Activated B cell treated with CpG ODN at 0.5 μM for 24 hours (primary cell): ENCODE measurements at regions not wholly inside any gene's neighbourhood (a gene's known extent, or its start where the extent isn't known, plus 50 kb on each side); places are given as distances from the start of the nearest gene placed in this dataset.
A peak's percentile ranks its signal among the peaks of the same experiment; 100 is the strongest.

Experiments used
- ATAC-seq: fragments of 200-7000 bp; cut with Tn5 transposase; one replicate; pipeline ENCODE4 v1.10.0; 2021; ENCODE audit warnings: low read depth, mild to moderate bottlenecking, moderate library complexity
- CTCF ChIA-PET: fragments of 350-600 bp; sonication (Branson Sonifier 250); formaldehyde crosslinking; loops from one replicate; lab custom pipeline; 2021; ENCODE audit warnings: antibody characterized with exemption; lab: Charles Lee
- POLR2A ChIA-PET: fragments of 350-600 bp; sonication (Branson Sonifier 250); formaldehyde crosslinking; loops from one replicate; lab custom pipeline; 2021; ENCODE audit warnings: antibody characterized with exemption; lab: Charles Lee
- DNase-seq: peaks from one replicate; pipeline ENCODE4 v3.0.0; 2022
- H3K27ac Mint-ChIP-seq: one replicate; pipeline ENCODE4 v1.8.0; 2020; ENCODE audit warnings: mixed read lengths
- H3K27me3 Mint-ChIP-seq: one replicate; pipeline ENCODE4 v1.8.0; 2021; ENCODE audit warnings: mixed read lengths
- H3K36me3 Mint-ChIP-seq: one replicate; pipeline ENCODE4 v1.8.0; 2021; ENCODE audit warnings: low read depth, mixed read lengths
- H3K4me1 Mint-ChIP-seq: one replicate; pipeline ENCODE4 v1.8.0; 2021; ENCODE audit warnings: mixed read lengths
- H3K4me3 Mint-ChIP-seq: one replicate; pipeline ENCODE4 v1.8.0; 2020; ENCODE audit warnings: mild to moderate bottlenecking, mixed read lengths
- H3K9me3 Mint-ChIP-seq: one replicate; pipeline ENCODE4 v1.8.0; 2020; ENCODE audit warnings: mixed read lengths
- intact Hi-C: fragments of 100-400 bp; cut with micrococcal nuclease; formaldehyde crosslinking; loops from one replicate; pipeline ENCODE4 v1.15.1; 2024
- TF ChIP-seq, protein P1 (sequence below): fragments of 200-600 bp; IDR thresholded peaks from one replicate; pipeline ENCODE4 v1.8.0; 2022; ENCODE audit warnings: antibody characterized with exemption, mild to moderate bottlenecking

DNA sequence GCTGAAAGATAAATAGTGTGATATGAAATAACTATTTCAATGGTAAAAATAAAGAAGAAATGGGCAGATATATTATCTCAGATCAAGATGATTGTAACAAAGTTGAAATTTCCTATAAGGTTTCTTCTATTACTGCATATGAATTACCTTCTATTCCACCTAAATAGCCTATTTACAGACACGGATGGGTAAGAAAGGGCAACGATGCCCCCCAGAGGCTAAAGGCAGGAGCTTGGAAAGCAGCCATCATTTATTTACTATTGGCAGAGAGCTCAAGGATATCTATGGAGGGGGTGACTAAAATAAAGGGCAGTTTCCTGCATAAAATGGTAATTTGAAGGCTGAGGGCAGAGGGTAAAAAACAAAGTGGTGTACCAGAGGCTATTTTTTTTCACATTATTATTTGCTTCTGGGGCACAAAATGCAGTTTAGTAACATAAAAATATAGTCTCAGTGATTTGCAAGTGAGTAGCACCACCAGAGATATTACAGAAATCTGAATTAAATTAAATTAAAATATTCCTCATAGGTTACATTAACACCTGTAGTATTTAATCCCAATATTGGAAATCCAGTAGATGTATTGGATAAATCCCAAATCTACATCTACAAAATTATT, 123.1 kb downstream of the BTC start:
- Mint-ChIP-seq H3K9me3 (no peaks in the 10 kb centered on the region), H3K27ac (no peak overlapping the region), H3K36me3 (no peaks in the 10 kb centered on the region), H3K27me3 (peaks cover 6% of the 10 kb centered on the region), H3K4me3 (no peak overlapping the region), H3K4me1 (no peaks in the 10 kb centered on the region)
- POLR2A ChIA-PET, result no interaction called here
- intact Hi-C loops, result loop anchor here (1.0 to 5.0 kb wide), 3 partner anchors 138 to 294 kb away; partner anchors contain the start of gene AREG
- TF ChIP-seq, protein P1, sequence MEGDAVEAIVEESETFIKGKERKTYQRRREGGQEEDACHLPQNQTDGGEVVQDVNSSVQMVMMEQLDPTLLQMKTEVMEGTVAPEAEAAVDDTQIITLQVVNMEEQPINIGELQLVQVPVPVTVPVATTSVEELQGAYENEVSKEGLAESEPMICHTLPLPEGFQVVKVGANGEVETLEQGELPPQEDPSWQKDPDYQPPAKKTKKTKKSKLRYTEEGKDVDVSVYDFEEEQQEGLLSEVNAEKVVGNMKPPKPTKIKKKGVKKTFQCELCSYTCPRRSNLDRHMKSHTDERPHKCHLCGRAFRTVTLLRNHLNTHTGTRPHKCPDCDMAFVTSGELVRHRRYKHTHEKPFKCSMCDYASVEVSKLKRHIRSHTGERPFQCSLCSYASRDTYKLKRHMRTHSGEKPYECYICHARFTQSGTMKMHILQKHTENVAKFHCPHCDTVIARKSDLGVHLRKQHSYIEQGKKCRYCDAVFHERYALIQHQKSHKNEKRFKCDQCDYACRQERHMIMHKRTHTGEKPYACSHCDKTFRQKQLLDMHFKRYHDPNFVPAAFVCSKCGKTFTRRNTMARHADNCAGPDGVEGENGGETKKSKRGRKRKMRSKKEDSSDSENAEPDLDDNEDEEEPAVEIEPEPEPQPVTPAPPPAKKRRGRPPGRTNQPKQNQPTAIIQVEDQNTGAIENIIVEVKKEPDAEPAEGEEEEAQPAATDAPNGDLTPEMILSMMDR, result no peak
- CTCF ChIA-PET, result interaction anchor here (0.6 to 1.0 kb wide), 2 partner anchors 294 to 482 kb away, joined by 5 to 6 read pairs; no protein-coding TSS in a partner anchor
- ATAC-seq (no peak), DNase-seq (no peak)

DNA sequence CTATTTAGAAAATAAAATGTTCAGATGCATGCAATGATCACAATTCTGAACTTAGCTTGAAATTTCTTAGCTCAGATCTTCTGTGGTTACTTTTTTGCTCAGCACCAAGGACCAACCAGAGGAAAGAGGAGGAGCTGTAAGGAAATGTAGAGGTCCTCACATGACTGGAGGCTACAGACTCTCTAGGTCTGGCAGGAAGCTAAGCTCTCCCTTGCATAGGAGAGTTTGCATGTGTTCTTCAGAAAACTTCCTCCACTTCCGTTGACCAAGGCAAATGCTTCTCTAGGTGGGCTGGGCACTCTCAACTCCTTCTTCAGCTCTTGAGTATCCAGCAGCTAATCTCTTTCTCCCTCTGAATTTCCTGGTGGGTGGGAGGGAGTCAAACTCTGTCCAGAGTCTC, 119.6 kb downstream of the BTC start:
- Mint-ChIP-seq H3K4me3 (no peak overlapping the region), H3K36me3 (no peaks in the 10 kb centered on the region), H3K27ac (no peak overlapping the region), H3K9me3 (no peaks in the 10 kb centered on the region), H3K4me1 (no peaks in the 10 kb centered on the region), H3K27me3 (peaks cover 6% of the 10 kb centered on the region)
- POLR2A ChIA-PET, result no interaction called here
- CTCF ChIA-PET, result interaction anchor here (0.6 to 3.3 kb wide), 8 partner anchors 19 to 486 kb away, joined by 3 to 18 read pairs (median 4); no protein-coding TSS in a partner anchor
- ATAC-seq, result no peak
- TF ChIP-seq, protein P1, result no peak
- no peak for DNase-seq
- intact Hi-C loops, result loop anchor here (1.0 to 5.0 kb wide), 6 partner anchors 227 to 485 kb away; partner anchors contain the start of gene AREG

DNA sequence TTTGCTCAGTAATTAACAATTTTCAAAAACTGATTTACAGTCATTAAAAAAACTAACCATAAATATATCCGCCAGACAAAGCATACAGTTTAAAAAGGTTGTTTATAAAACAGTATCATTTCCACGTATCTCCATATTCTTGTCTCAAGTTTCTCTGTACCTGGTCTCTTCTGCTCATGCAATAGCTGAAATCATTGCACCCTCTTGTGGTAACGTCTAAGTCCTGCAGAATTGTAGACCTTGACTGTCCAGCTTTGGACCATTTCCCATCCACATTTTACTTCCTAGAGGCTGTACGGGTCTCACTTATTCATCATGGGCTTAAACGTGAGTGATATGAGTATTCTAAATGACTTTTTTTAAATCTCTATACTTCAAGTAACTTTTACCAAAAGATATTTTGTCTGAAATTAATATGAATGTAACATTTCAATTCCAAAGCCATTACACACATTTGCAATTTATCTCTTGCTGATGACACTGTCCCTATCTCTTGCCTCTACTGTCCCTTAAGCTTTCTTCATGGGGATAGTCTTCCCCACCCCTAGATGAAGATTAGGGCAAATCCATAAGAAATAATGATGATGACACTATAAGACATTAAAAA, 118.5 kb downstream of the BTC start:
- no peaks in the 10 kb centered on the region for H3K36me3 Mint-ChIP-seq
- H3K4me3 Mint-ChIP-seq, result no peak overlapping the region
- peaks cover 2% of the 10 kb centered on the region for H3K9me3 Mint-ChIP-seq
- no peak overlapping the region for H3K27ac Mint-ChIP-seq
- ATAC-seq, result peak; percentile 65
- DNase-seq, result no peak
- intact Hi-C loops, result loop anchor here (1.0 kb wide), 5 partner anchors 298 to 486 kb away; no protein-coding TSS in a partner anchor
- TF ChIP-seq, protein P1, result no peak
- ChIA-PET POLR2A (no interaction called here), CTCF (interaction anchor here (0.6 to 3.3 kb wide), 10 partner anchors 9 to 485 kb away, joined by 3 to 18 read pairs (median 4); no protein-coding TSS in a partner anchor)
- H3K27me3 Mint-ChIP-seq, result peaks cover 9% of the 10 kb centered on the region
- H3K4me1 Mint-ChIP-seq, result no peaks in the 10 kb centered on the region

DNA sequence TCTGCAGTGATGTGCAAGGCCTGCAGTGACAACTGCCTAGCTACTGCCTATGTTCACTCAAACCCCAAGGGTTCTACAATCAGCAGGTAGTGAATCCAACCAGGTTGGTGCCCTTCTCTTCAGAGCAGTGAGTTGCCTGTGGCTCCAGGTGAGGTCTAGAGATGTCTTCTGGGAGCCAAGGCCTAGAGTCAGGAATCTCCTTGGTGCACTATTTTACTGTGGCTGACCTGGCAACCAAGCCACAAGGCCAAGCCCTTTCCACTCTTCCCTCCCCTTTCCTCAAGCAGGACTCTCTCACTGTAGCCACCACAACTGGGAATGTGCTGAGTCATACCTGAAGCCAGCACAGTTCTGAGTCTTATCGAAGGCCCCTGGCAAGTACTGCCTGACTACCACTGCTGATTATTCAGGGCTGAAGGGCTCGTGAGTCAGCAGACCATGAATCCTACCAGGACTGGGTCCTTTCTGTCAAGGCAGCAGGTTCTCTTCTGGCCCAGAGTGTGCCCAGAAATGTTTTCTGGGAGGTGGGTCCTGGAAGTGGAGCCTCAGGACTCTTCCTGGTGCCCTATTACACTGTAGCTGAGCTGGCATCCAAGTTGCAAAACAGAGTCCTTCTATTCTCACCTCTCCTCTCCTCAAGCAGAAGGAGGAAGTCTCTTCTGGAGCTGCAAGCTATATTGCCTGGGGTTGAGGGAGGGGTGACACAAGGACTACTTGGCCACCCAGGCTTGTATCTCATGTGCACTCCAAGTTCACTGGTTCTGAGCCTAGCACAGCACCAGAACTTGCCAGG, 111.6 kb downstream of the BTC start:
- CTCF ChIA-PET, result no interaction called here

More for the DNA sequence above, 111.6 kb downstream of the BTC start:
- TF ChIP-seq, protein P1, result no peak
- ATAC-seq, result no peak
- intact Hi-C loops, result no loop called here
- no peaks in the 10 kb centered on the region for H3K4me1 Mint-ChIP-seq
- H3K27me3 Mint-ChIP-seq, result peaks cover 15% of the 10 kb centered on the region
- DNase-seq, result no peak
- H3K4me3 Mint-ChIP-seq, result no peak overlapping the region
- POLR2A ChIA-PET, result interaction anchor here (0.7 kb wide), 1 partner anchor 318 kb away, joined by 3 read pairs; no protein-coding TSS in a partner anchor
- peaks cover 3% of the 10 kb centered on the region for H3K9me3 Mint-ChIP-seq
- H3K36me3 Mint-ChIP-seq, result no peaks in the 10 kb centered on the region
- no peak overlapping the region for H3K27ac Mint-ChIP-seq
